ENCODE measurements at regions not wholly inside any gene's neighbourhood (a gene's known extent, or its start where the extent isn't known, plus 50 kb on each side); places are given as distances from the start of the nearest gene placed in this dataset.

GRCh38 chr4:62865261-62865660 lies 1544.0 kb downstream of the TECRL start:
- no peak for TF ChIP-seq CTCF (conservative IDR thresholded peaks at IDR 0.05; ENCODE audit: low read depth, low read length)
- TF ChIP-seq EZH2 (IDR thresholded peaks at IDR 0.05; ENCODE audit: borderline replicate concordance, low read depth, low read length, poor library complexity, severe bottlenecking) = no peak

Data from A673 (cell line).